Dermis blood vessel endothelial cell (primary cell): ENCODE measurements at regions not wholly inside any gene's neighbourhood (a gene's known extent, or its start where the extent isn't known, plus 50 kb on each side); places are given as distances from the start of the nearest gene placed in this dataset.
"Not testable (repeated sequence)": the region's sequence is repeated elsewhere in the genome, so short reads cannot be mapped to it uniquely, and the experiment has no call there.

Experiments used
- DNase-seq: peaks from one replicate; pipeline ENCODE4 v3.0.0; 2010

GRCh38 chr6:140002396-140003022, 628.1 kb upstream of the CITED2 start:
- DNase-seq = no peak

GRCh38 chr6:140001821-140002341, 627.4 kb upstream of the CITED2 start:
- DNase-seq = no peak

- no peak for DNase-seq
Measured at GRCh38 chr6:140001005-140001404, 626.6 kb upstream of the CITED2 start.

- DNase-seq = not testable (repeated sequence)
Measured at GRCh38 chr6:139999661-140000060, 625.2 kb upstream of the CITED2 start.

GRCh38 chr6:139998478-139998877, 624.0 kb upstream of the CITED2 start:
- DNase-seq = not testable (repeated sequence)

GRCh38 chr6:139996253-139996834, 621.9 kb upstream of the CITED2 start:
- DNase-seq = peak; percentile 19

GRCh38 chr6:139994998-139995397, 620.5 kb upstream of the CITED2 start:
- no peak for DNase-seq

GRCh38 chr6:139990856-139991465, 616.5 kb upstream of the CITED2 start:
- no peak for DNase-seq

- DNase-seq = no peak
Measured at GRCh38 chr6:139990026-139990686, 615.7 kb upstream of the CITED2 start.

- DNase-seq = no peak
Measured at GRCh38 chr6:139988685-139989084, 614.2 kb upstream of the CITED2 start.

- DNase-seq = no peak
Measured at GRCh38 chr6:139987091-139987490, 612.6 kb upstream of the CITED2 start.

GRCh38 chr6:139985236-139985815, 610.9 kb upstream of the CITED2 start:
- DNase-seq = no peak

GRCh38 chr6:139984317-139984716, 609.9 kb upstream of the CITED2 start:
- DNase-seq = no peak

GRCh38 chr6:139983555-139984276, 609.3 kb upstream of the CITED2 start:
- DNase-seq = no peak

GRCh38 chr6:139982652-139983295, 608.3 kb upstream of the CITED2 start:
- peak; percentile 29 for DNase-seq

GRCh38 chr6:139982195-139982594, 607.7 kb upstream of the CITED2 start:
- peak; percentile 38 for DNase-seq

- DNase-seq = peak; percentile 64
Measured at GRCh38 chr6:139981768-139982181, 607.3 kb upstream of the CITED2 start.

- DNase-seq = no peak
Measured at GRCh38 chr6:139981066-139981624, 606.7 kb upstream of the CITED2 start.

- not testable (repeated sequence) for DNase-seq
Measured at GRCh38 chr6:139980631-139981030, 606.2 kb upstream of the CITED2 start.

GRCh38 chr6:139979021-139979725, 604.7 kb upstream of the CITED2 start:
- DNase-seq = no peak

- peak; percentile 46 for DNase-seq
Measured at GRCh38 chr6:139977887-139978332, 603.5 kb upstream of the CITED2 start.
